ENCODE measurements at regions not wholly inside any gene's neighbourhood (a gene's known extent, or its start where the extent isn't known, plus 50 kb on each side); places are given as distances from the start of the nearest gene placed in this dataset.

- Histone ChIP-seq H3K9ac (ENCODE audit: low read depth, low read length) (no peak overlapping the region), H3K4me1 (ENCODE audit: insufficient read depth, low read length) (no peaks in the 10 kb centered on the region), H3K9me3 (ENCODE audit: control insufficient read depth, insufficient read depth, low read length) (no peaks in the 10 kb centered on the region), H3K36me3 (ENCODE audit: insufficient read depth, low read length) (no peaks in the 10 kb centered on the region)
Observed at GRCh38 chr4:81833576-81833975, 361.9 kb upstream of the RASGEF1B start.

GRCh38 chr4:81828991-81829390, 357.3 kb upstream of the RASGEF1B start:
- H3K9me3 ChIP-seq (ENCODE audit: control insufficient read depth, insufficient read depth, low read length), result no peaks in the 10 kb centered on the region
- no peak overlapping the region for H3K9ac ChIP-seq (ENCODE audit: low read depth, low read length)
- no peaks in the 10 kb centered on the region for H3K4me1 ChIP-seq (ENCODE audit: insufficient read depth, low read length)
- H3K36me3 ChIP-seq (ENCODE audit: insufficient read depth, low read length), result no peaks in the 10 kb centered on the region

GRCh38 chr4:81827577-81828202, 356.0 kb upstream of the RASGEF1B start:
- Histone ChIP-seq H3K9me3 (ENCODE audit: control insufficient read depth, insufficient read depth, low read length) (no peaks in the 10 kb centered on the region), H3K4me1 (ENCODE audit: insufficient read depth, low read length) (no peaks in the 10 kb centered on the region), H3K9ac (ENCODE audit: low read depth, low read length) (no peak overlapping the region), H3K36me3 (ENCODE audit: insufficient read depth, low read length) (no peaks in the 10 kb centered on the region)

- no peak overlapping the region for H3K9ac ChIP-seq (ENCODE audit: low read depth, low read length)
- no peaks in the 10 kb centered on the region for H3K36me3 ChIP-seq (ENCODE audit: insufficient read depth, low read length)
- H3K4me1 ChIP-seq (ENCODE audit: insufficient read depth, low read length), result no peaks in the 10 kb centered on the region
- no peaks in the 10 kb centered on the region for H3K9me3 ChIP-seq (ENCODE audit: control insufficient read depth, insufficient read depth, low read length)
Observed at GRCh38 chr4:81826817-81827424, 355.2 kb upstream of the RASGEF1B start.

GRCh38 chr4:81826335-81826734, 354.6 kb upstream of the RASGEF1B start:
- Histone ChIP-seq H3K9me3 (ENCODE audit: control insufficient read depth, insufficient read depth, low read length) (no peaks in the 10 kb centered on the region), H3K9ac (ENCODE audit: low read depth, low read length) (no peak overlapping the region), H3K4me1 (ENCODE audit: insufficient read depth, low read length) (no peaks in the 10 kb centered on the region), H3K36me3 (ENCODE audit: insufficient read depth, low read length) (no peaks in the 10 kb centered on the region)

GRCh38 chr4:81818385-81818920, 346.7 kb upstream of the RASGEF1B start:
- no peaks in the 10 kb centered on the region for H3K36me3 ChIP-seq (ENCODE audit: insufficient read depth, low read length)
- no peaks in the 10 kb centered on the region; the same call in 1 of the 2 replicates for H3K9me3 ChIP-seq (ENCODE audit: control insufficient read depth, insufficient read depth, low read length)
- H3K4me1 ChIP-seq (ENCODE audit: insufficient read depth, low read length), result no peaks in the 10 kb centered on the region; the same call in 1 of the 2 replicates
- no peak overlapping the region for H3K9ac ChIP-seq (ENCODE audit: low read depth, low read length)

- H3K36me3 ChIP-seq (ENCODE audit: insufficient read depth, low read length), result no peaks in the 10 kb centered on the region
- H3K9ac ChIP-seq (ENCODE audit: low read depth, low read length), result no peak overlapping the region
- H3K4me1 ChIP-seq (ENCODE audit: insufficient read depth, low read length), result no peaks in the 10 kb centered on the region; the same call in 1 of the 2 replicates
- no peaks in the 10 kb centered on the region; the same call in 1 of the 2 replicates for H3K9me3 ChIP-seq (ENCODE audit: control insufficient read depth, insufficient read depth, low read length)
Observed at GRCh38 chr4:81816031-81816761, 344.5 kb upstream of the RASGEF1B start.

GRCh38 chr4:81814987-81815541, 343.4 kb upstream of the RASGEF1B start:
- H3K4me1 ChIP-seq (ENCODE audit: insufficient read depth, low read length), result no peaks in the 10 kb centered on the region; the same call in 1 of the 2 replicates
- H3K9me3 ChIP-seq (ENCODE audit: control insufficient read depth, insufficient read depth, low read length), result no peaks in the 10 kb centered on the region; the same call in 1 of the 2 replicates
- no peak overlapping the region for H3K9ac ChIP-seq (ENCODE audit: low read depth, low read length)
- H3K36me3 ChIP-seq (ENCODE audit: insufficient read depth, low read length), result no peaks in the 10 kb centered on the region

GRCh38 chr4:81811562-81812293, 340.0 kb upstream of the RASGEF1B start:
- no peaks in the 10 kb centered on the region; the same call in 1 of the 2 replicates for H3K4me1 ChIP-seq (ENCODE audit: insufficient read depth, low read length)

GRCh38 chr4:81808011-81808672, 336.4 kb upstream of the RASGEF1B start:
- H3K36me3 ChIP-seq (ENCODE audit: insufficient read depth, low read length), result no peaks in the 10 kb centered on the region
- no peaks in the 10 kb centered on the region for H3K9me3 ChIP-seq (ENCODE audit: control insufficient read depth, insufficient read depth, low read length)
- no peak overlapping the region for H3K9ac ChIP-seq (ENCODE audit: low read depth, low read length)
- H3K4me1 ChIP-seq (ENCODE audit: insufficient read depth, low read length), result no peaks in the 10 kb centered on the region

More at GRCh38 chr4:81811562-81812293, 340.0 kb upstream of the RASGEF1B start:
- Histone ChIP-seq H3K9ac (ENCODE audit: low read depth, low read length) (no peak overlapping the region), H3K36me3 (ENCODE audit: insufficient read depth, low read length) (no peaks in the 10 kb centered on the region), H3K9me3 (ENCODE audit: control insufficient read depth, insufficient read depth, low read length) (no peaks in the 10 kb centered on the region; the same call in 1 of the 2 replicates)

GRCh38 chr4:81807386-81807785, 335.7 kb upstream of the RASGEF1B start:
- H3K36me3 ChIP-seq (ENCODE audit: insufficient read depth, low read length), result no peaks in the 10 kb centered on the region
- no peak overlapping the region for H3K9ac ChIP-seq (ENCODE audit: low read depth, low read length)
- no peaks in the 10 kb centered on the region for H3K9me3 ChIP-seq (ENCODE audit: control insufficient read depth, insufficient read depth, low read length)

GRCh38 chr4:81806485-81806884, 334.8 kb upstream of the RASGEF1B start:
- no peaks in the 10 kb centered on the region for H3K9me3 ChIP-seq (ENCODE audit: control insufficient read depth, insufficient read depth, low read length)
- no peaks in the 10 kb centered on the region for H3K36me3 ChIP-seq (ENCODE audit: insufficient read depth, low read length)

More at GRCh38 chr4:81807386-81807785, 335.7 kb upstream of the RASGEF1B start:
- H3K4me1 ChIP-seq (ENCODE audit: insufficient read depth, low read length), result no peaks in the 10 kb centered on the region

GRCh38 chr4:81804849-81805248, 333.1 kb upstream of the RASGEF1B start:
- no peaks in the 10 kb centered on the region for H3K4me1 ChIP-seq (ENCODE audit: insufficient read depth, low read length)
- no peaks in the 10 kb centered on the region for H3K36me3 ChIP-seq (ENCODE audit: insufficient read depth, low read length)
- H3K9me3 ChIP-seq (ENCODE audit: control insufficient read depth, insufficient read depth, low read length), result no peaks in the 10 kb centered on the region
- H3K9ac ChIP-seq (ENCODE audit: low read depth, low read length), result no peak overlapping the region

More at GRCh38 chr4:81806485-81806884, 334.8 kb upstream of the RASGEF1B start:
- Histone ChIP-seq H3K4me1 (ENCODE audit: insufficient read depth, low read length) (no peaks in the 10 kb centered on the region), H3K9ac (ENCODE audit: low read depth, low read length) (no peak overlapping the region)
